Endothelial cell (in vitro differentiated cells): ENCODE measurements at regions not wholly inside any gene's neighbourhood (a gene's known extent, or its start where the extent isn't known, plus 50 kb on each side); places are given as distances from the start of the nearest gene placed in this dataset.

Experiments used
- DNase-seq: peaks from one replicate; pipeline ENCODE4 v3.0.0; 2021; ENCODE audit warnings: low spot score
- H3K27ac Mint-ChIP-seq: one replicate; pipeline ENCODE4 v1.8.0; 2021; ENCODE audit warnings: mixed read lengths, inconsistent platforms; ENCODE audit not compliant: unreplicated experiment
- H3K27me3 Mint-ChIP-seq: one replicate; pipeline ENCODE4 v1.8.0; 2021; ENCODE audit warnings: mild to moderate bottlenecking, moderate library complexity, mixed read lengths, inconsistent platforms; ENCODE audit not compliant: unreplicated experiment
- H3K36me3 Mint-ChIP-seq: one replicate; pipeline ENCODE4 v1.8.0; 2021; ENCODE audit warnings: mild to moderate bottlenecking, low read depth, mixed read lengths, inconsistent platforms; ENCODE audit not compliant: unreplicated experiment
- H3K4me1 Mint-ChIP-seq: one replicate; pipeline ENCODE4 v1.8.0; 2021; ENCODE audit warnings: mild to moderate bottlenecking, mixed read lengths, inconsistent platforms; ENCODE audit not compliant: unreplicated experiment
- H3K4me3 Mint-ChIP-seq: one replicate; pipeline ENCODE4 v1.8.0; 2021; ENCODE audit warnings: mild to moderate bottlenecking, mixed read lengths, inconsistent platforms; ENCODE audit not compliant: unreplicated experiment
- H3K9me3 Mint-ChIP-seq: one replicate; pipeline ENCODE4 v1.8.0; 2021; ENCODE audit warnings: mixed read lengths, inconsistent platforms; ENCODE audit not compliant: unreplicated experiment
- TF ChIP-seq, protein P1 (sequence below): fragments of 200-600 bp; sonication (generic); IDR thresholded peaks from one replicate; pipeline ENCODE4 v1.5.0; 2021; ENCODE audit warnings: antibody characterized with exemption; ENCODE audit not compliant: unreplicated experiment

DNA sequence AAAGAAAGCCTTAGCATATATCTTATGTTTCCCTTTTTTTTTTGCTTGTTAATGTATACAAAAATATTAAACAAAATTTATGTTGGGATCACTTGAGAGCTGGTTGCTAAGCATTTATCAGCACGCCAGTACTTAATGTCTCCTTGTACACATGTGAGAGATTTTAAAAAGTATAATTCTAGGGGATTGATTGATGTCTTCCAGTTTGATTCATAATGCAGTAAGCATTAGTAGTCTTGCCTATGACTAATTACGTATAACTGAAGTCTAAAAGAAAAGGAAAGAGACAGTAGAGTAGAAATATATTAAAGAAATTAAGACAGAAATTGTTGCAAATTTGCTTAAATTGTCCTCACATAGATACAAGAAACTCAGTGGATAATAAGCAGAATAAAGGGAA is 1630.4 kb upstream of the B3GALT2 start:
- Mint-ChIP-seq H3K4me3 (no peak overlapping the region), H3K27me3 (no peaks in the 10 kb centered on the region), H3K27ac (no peak overlapping the region), H3K36me3 (no peaks in the 10 kb centered on the region), H3K9me3 (no peaks in the 10 kb centered on the region), H3K4me1 (no peaks in the 10 kb centered on the region)
- TF ChIP-seq, protein P1, sequence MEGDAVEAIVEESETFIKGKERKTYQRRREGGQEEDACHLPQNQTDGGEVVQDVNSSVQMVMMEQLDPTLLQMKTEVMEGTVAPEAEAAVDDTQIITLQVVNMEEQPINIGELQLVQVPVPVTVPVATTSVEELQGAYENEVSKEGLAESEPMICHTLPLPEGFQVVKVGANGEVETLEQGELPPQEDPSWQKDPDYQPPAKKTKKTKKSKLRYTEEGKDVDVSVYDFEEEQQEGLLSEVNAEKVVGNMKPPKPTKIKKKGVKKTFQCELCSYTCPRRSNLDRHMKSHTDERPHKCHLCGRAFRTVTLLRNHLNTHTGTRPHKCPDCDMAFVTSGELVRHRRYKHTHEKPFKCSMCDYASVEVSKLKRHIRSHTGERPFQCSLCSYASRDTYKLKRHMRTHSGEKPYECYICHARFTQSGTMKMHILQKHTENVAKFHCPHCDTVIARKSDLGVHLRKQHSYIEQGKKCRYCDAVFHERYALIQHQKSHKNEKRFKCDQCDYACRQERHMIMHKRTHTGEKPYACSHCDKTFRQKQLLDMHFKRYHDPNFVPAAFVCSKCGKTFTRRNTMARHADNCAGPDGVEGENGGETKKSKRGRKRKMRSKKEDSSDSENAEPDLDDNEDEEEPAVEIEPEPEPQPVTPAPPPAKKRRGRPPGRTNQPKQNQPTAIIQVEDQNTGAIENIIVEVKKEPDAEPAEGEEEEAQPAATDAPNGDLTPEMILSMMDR = no peak
- DNase-seq = no peak

DNA sequence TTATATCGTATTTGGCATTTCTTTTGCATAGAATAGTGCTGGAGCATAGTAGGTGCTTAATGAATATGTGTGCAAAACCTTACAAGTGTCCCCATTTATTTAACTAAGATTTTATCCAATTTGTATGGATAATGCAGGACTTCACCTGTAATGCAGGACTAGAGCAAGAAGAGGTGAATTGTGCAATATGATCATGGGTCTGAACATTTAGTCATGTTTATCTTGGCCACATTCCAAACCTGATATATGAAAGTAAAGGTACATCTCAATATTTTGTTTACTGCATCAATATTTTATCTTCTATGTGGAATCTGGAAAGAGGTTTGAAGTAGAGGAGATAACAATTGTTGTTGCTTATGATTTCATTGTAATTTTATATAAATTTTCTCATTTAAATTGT is 1626.7 kb upstream of the B3GALT2 start:
- no peaks in the 10 kb centered on the region for H3K27me3 Mint-ChIP-seq

DNA sequence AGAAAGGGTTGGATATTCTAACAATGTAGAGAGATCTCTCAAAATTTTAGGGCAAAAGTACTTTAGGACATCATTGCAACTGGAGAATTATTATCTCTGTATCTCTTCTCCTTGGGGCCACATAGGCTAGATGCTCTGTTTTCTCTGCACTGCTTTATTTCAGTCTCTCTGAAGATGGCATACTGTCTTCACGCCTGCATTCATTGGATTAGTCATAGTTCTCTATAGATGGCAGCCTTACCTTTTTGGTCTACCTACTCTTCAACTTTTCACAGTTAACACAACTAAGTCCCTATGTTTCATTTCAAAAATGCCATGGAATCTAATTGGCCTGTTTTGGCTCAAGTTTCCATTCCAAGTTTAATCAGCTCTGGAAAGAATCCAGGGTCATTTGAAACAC is 1623.3 kb upstream of the B3GALT2 start:
- Mint-ChIP-seq H3K4me3 (no peak overlapping the region), H3K36me3 (no peaks in the 10 kb centered on the region)

More for the DNA sequence above, 1626.7 kb upstream of the B3GALT2 start:
- no peaks in the 10 kb centered on the region for H3K9me3 Mint-ChIP-seq
- no peak overlapping the region for H3K4me3 Mint-ChIP-seq
- DNase-seq = no peak
- no peaks in the 10 kb centered on the region for H3K4me1 Mint-ChIP-seq
- no peak overlapping the region for H3K27ac Mint-ChIP-seq
- no peaks in the 10 kb centered on the region for H3K36me3 Mint-ChIP-seq
- TF ChIP-seq, protein P1 = no peak

DNA sequence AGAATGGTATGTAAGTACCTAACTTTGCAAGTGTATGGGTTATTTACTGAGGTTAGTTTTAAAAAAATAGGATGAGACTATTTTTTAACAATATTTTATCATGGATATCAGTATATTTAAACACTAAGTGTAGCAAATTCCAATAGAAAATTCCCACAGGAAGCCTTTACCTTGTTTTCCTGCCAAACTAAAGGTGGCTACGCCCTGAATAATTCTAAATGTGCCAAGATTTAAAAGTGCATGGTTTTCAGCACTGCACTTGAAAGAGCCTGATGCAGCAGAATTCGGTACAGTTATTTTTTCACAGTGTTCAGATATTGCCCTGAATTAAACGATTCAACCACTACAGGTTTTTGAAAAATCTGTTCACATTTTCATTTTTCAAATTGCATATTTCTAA is 1622.8 kb upstream of the B3GALT2 start:
- no peak overlapping the region for H3K4me3 Mint-ChIP-seq
- no peaks in the 10 kb centered on the region for H3K9me3 Mint-ChIP-seq
- H3K27me3 Mint-ChIP-seq = no peaks in the 10 kb centered on the region
- TF ChIP-seq, protein P1 = no peak
- no peak overlapping the region for H3K27ac Mint-ChIP-seq
- no peak for DNase-seq
- H3K4me1 Mint-ChIP-seq = no peaks in the 10 kb centered on the region
- no peaks in the 10 kb centered on the region for H3K36me3 Mint-ChIP-seq

More for the DNA sequence above, 1623.3 kb upstream of the B3GALT2 start:
- no peak overlapping the region for H3K27ac Mint-ChIP-seq
- H3K27me3 Mint-ChIP-seq = no peaks in the 10 kb centered on the region
- TF ChIP-seq, protein P1 = no peak
- DNase-seq = no peak
- H3K9me3 Mint-ChIP-seq = no peaks in the 10 kb centered on the region
- no peaks in the 10 kb centered on the region for H3K4me1 Mint-ChIP-seq

DNA sequence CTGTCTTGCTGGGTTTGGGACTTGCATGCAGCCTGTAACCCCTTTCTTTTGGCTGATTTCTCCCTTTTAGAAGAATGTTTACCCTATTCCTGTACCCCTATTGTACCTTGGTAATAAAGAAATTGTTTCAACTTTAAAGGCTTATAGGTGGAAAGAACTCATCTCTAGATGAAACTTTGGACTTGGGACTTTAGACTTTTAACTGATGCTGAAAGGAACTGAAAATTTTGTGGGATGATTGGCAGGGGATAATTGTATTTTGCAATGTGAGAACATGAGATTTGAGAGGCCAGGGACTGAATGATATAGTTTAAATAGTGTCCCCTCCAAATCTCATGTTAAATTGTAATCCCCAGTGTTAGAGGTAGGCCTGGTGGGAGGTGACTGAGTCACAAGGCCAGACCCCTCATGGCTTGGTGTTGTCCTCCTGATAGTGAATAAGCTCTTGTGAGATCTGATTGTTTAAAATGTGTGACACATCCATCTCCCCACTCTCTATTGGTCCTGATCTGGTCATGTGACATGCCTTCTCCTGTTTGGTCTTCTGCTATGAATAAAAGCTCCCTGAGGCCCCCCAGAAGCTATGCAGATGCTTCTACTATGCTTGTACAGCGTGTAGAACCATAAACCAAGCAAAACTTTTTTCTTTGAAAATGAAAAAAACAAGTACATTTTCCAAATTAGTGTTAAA is 1621.3 kb upstream of the B3GALT2 start:
- no peaks in the 10 kb centered on the region for H3K9me3 Mint-ChIP-seq
- no peaks in the 10 kb centered on the region for H3K4me1 Mint-ChIP-seq
- no peak overlapping the region for H3K4me3 Mint-ChIP-seq
- no peaks in the 10 kb centered on the region for H3K27me3 Mint-ChIP-seq
- no peak for DNase-seq
- no peaks in the 10 kb centered on the region for H3K36me3 Mint-ChIP-seq
- H3K27ac Mint-ChIP-seq = no peak overlapping the region
- TF ChIP-seq, protein P1 = no peak
